ENCODE measurements at regions not wholly inside any gene's neighbourhood (a gene's known extent, or its start where the extent isn't known, plus 50 kb on each side); places are given as distances from the start of the nearest gene placed in this dataset.

GRCh38 chr5:89190515-89191265, 307.7 kb upstream of the MEF2C start:
- no peaks in the 10 kb centered on the region for H3K27me3 ChIP-seq

GRCh38 chr5:89187883-89188465, 305.0 kb upstream of the MEF2C start:
- no peak for TF ChIP-seq EZH2phosphoT487 (IDR thresholded peaks at IDR 0.05; ENCODE audit: low read depth, severe bottlenecking, unreplicated experiment)
- TF ChIP-seq CTCF (IDR thresholded peaks at IDR 0.05; ENCODE audit: poor library complexity): no peak
- no peak for TF ChIP-seq EZH2 (IDR thresholded peaks at IDR 0.05; ENCODE audit: borderline replicate concordance)
- WGBS (ENCODE audit: low lambda C conversion rate, missing lambda C conversion rate): 86% methylated on average over 1 of the region's 1 CpG
- DNase-seq (ENCODE audit: low spot score): no peak

More at GRCh38 chr5:89190515-89191265, 307.7 kb upstream of the MEF2C start:
- 95% methylated on average over 3 of the region's 3 CpGs for WGBS (ENCODE audit: low lambda C conversion rate, missing lambda C conversion rate)
- Histone ChIP-seq H3K4me1 (ENCODE audit: insufficient read depth) (no peaks in the 10 kb centered on the region), H3K27ac (no peak overlapping the region), H3K79me2 (no peaks in the 10 kb centered on the region), H3K36me3 (replicated peaks; ENCODE audit: insufficient read depth, low read depth) (no peaks in the 10 kb centered on the region), H3K4me3 (no peak overlapping the region), H3K4me2 (no peak overlapping the region), H4K20me1 (ENCODE audit: insufficient read depth, poor library complexity, severe bottlenecking) (no peaks in the 10 kb centered on the region), H3K9me3 (ENCODE audit: low read depth) (no peaks in the 10 kb centered on the region), H2AFZ (no peak overlapping the region), H3K9me2 (replicated peaks; ENCODE audit: insufficient read depth) (no peaks in the 10 kb centered on the region)
- TF ChIP-seq EZH2 (IDR thresholded peaks at IDR 0.05; ENCODE audit: borderline replicate concordance) (no peak), EZH2phosphoT487 (IDR thresholded peaks at IDR 0.05; ENCODE audit: low read depth, severe bottlenecking, unreplicated experiment) (no peak), CTCF (IDR thresholded peaks at IDR 0.05; ENCODE audit: poor library complexity) (no peak)
- DNase-seq (ENCODE audit: low spot score): no peak

GRCh38 chr5:89187268-89187667, 304.3 kb upstream of the MEF2C start:
- H4K20me1 ChIP-seq (ENCODE audit: insufficient read depth, poor library complexity, severe bottlenecking): no peaks in the 10 kb centered on the region
- H3K9me3 ChIP-seq (ENCODE audit: low read depth): no peaks in the 10 kb centered on the region
- DNase-seq (ENCODE audit: low spot score): no peak
- TF ChIP-seq EZH2phosphoT487 (IDR thresholded peaks at IDR 0.05; ENCODE audit: low read depth, severe bottlenecking, unreplicated experiment) (no peak), EZH2 (IDR thresholded peaks at IDR 0.05; ENCODE audit: borderline replicate concordance) (no peak), CTCF (IDR thresholded peaks at IDR 0.05; ENCODE audit: poor library complexity) (no peak)
- no peak overlapping the region for H3K27ac ChIP-seq
- no peaks in the 10 kb centered on the region for H3K36me3 ChIP-seq (replicated peaks; ENCODE audit: insufficient read depth, low read depth)
- no peaks in the 10 kb centered on the region for H3K79me2 ChIP-seq
- no peaks in the 10 kb centered on the region for H3K27me3 ChIP-seq
- H3K4me1 ChIP-seq (ENCODE audit: insufficient read depth): no peaks in the 10 kb centered on the region
- no peak overlapping the region for H3K4me2 ChIP-seq
- H2AFZ ChIP-seq: no peak overlapping the region
- H3K9me2 ChIP-seq (replicated peaks; ENCODE audit: insufficient read depth): no peaks in the 10 kb centered on the region
- no peak overlapping the region for H3K4me3 ChIP-seq

More at GRCh38 chr5:89187883-89188465, 305.0 kb upstream of the MEF2C start:
- Histone ChIP-seq H4K20me1 (ENCODE audit: insufficient read depth, poor library complexity, severe bottlenecking) (no peaks in the 10 kb centered on the region), H2AFZ (no peak overlapping the region), H3K36me3 (replicated peaks; ENCODE audit: insufficient read depth, low read depth) (no peaks in the 10 kb centered on the region), H3K27ac (no peak overlapping the region), H3K4me3 (no peak overlapping the region), H3K9me3 (ENCODE audit: low read depth) (no peaks in the 10 kb centered on the region), H3K4me1 (ENCODE audit: insufficient read depth) (no peaks in the 10 kb centered on the region), H3K9me2 (replicated peaks; ENCODE audit: insufficient read depth) (no peaks in the 10 kb centered on the region), H3K27me3 (no peaks in the 10 kb centered on the region), H3K79me2 (no peaks in the 10 kb centered on the region), H3K4me2 (no peak overlapping the region)
